ENCODE measurements at regions not wholly inside any gene's neighbourhood (a gene's known extent, or its start where the extent isn't known, plus 50 kb on each side); places are given as distances from the start of the nearest gene placed in this dataset.
"Not testable (repeated sequence)": the region's sequence is repeated elsewhere in the genome, so short reads cannot be mapped to it uniquely, and the experiment has no call there.

GRCh38 chr3:197394464-197395321 lies 96.3 kb upstream of the DLG1 start:
- Histone ChIP-seq H3K27me3 (0 out of 2 replicates have a peak, but pooled peaks cover 3% of the 10 kb centered on the region), H3K36me3 (no peaks in the 10 kb centered on the region), H3K4me1 (no peaks in the 10 kb centered on the region), H3K9me3 (peaks cover 2% of the 10 kb centered on the region; the same call in 1 of the 2 replicates), H3K4me3 (ENCODE audit: low read depth, low read length) (no peak overlapping the region)
- peak; percentile 27 for DNase-seq
- no peak for TF ChIP-seq CTCF (IDR thresholded peaks at IDR 0.05; ENCODE audit: low read depth, low read length)

GRCh38 chr3:197394126-197394463 lies 95.7 kb upstream of the DLG1 start:
- not testable (repeated sequence) for H3K9me3 ChIP-seq; H3K27me3 ChIP-seq; H3K36me3 ChIP-seq; H3K4me1 ChIP-seq; DNase-seq; H3K4me3 ChIP-seq (ENCODE audit: low read depth, low read length)

GRCh38 chr3:197393711-197394110 lies 95.3 kb upstream of the DLG1 start:
- 0 out of 2 replicates have a peak, but pooled peaks cover 3% of the 10 kb centered on the region for H3K27me3 ChIP-seq
- no peak for DNase-seq
- no peak overlapping the region for H3K4me3 ChIP-seq (ENCODE audit: low read depth, low read length)
- TF ChIP-seq CTCF (IDR thresholded peaks at IDR 0.05; ENCODE audit: low read depth, low read length): no peak
- peaks cover 2% of the 10 kb centered on the region; the same call in 1 of the 2 replicates for H3K9me3 ChIP-seq
- H3K4me1 ChIP-seq: no peaks in the 10 kb centered on the region
- no peaks in the 10 kb centered on the region for H3K36me3 ChIP-seq

- Histone ChIP-seq H3K4me3 (ENCODE audit: low read depth, low read length) (no peak overlapping the region), H3K4me1 (no peaks in the 10 kb centered on the region), H3K9me3 (peaks cover 2% of the 10 kb centered on the region; the same call in 1 of the 2 replicates), H3K27me3 (peaks cover 3% of the 10 kb centered on the region; the same call in 1 of the 2 replicates), H3K36me3 (no peaks in the 10 kb centered on the region)
- TF ChIP-seq CTCF (IDR thresholded peaks at IDR 0.05; ENCODE audit: low read depth, low read length): no peak
- DNase-seq: no peak
Measured at GRCh38 chr3:197392961-197393360, 94.5 kb upstream of the DLG1 start.

GRCh38 chr3:197381371-197381770 lies 83.0 kb upstream of the DLG1 start:
- Histone ChIP-seq H3K4me3 (ENCODE audit: low read depth, low read length) (no peak overlapping the region), H3K4me1 (no peaks in the 10 kb centered on the region), H3K36me3 (no peaks in the 10 kb centered on the region), H3K27me3 (no peaks in the 10 kb centered on the region; the same call in 1 of the 2 replicates), H3K9me3 (no peaks in the 10 kb centered on the region)
- no peak for TF ChIP-seq CTCF (IDR thresholded peaks at IDR 0.05; ENCODE audit: low read depth, low read length)
- DNase-seq: no peak

- DNase-seq: peak; percentile 22
- TF ChIP-seq CTCF (IDR thresholded peaks at IDR 0.05; ENCODE audit: low read depth, low read length): no peak
- Histone ChIP-seq H3K4me1 (no peaks in the 10 kb centered on the region), H3K36me3 (no peaks in the 10 kb centered on the region), H3K4me3 (ENCODE audit: low read depth, low read length) (no peak overlapping the region), H3K9me3 (no peaks in the 10 kb centered on the region), H3K27me3 (no peaks in the 10 kb centered on the region; the same call in 1 of the 2 replicates)
Measured at GRCh38 chr3:197380786-197381185, 82.4 kb upstream of the DLG1 start.
